COLO829 (cell line): ENCODE measurements at regions not wholly inside any gene's neighbourhood (a gene's known extent, or its start where the extent isn't known, plus 50 kb on each side); places are given as distances from the start of the nearest gene placed in this dataset.
"Not testable (repeated sequence)": the region's sequence is repeated elsewhere in the genome, so short reads cannot be mapped to it uniquely, and the experiment has no call there.

Source experiments
- DNase-seq: peaks from one replicate; pipeline ENCODE4 v3.0.0; 2012; ENCODE audit warnings: low spot score

- DNase-seq, result no peak
These were observed 98.1 kb downstream of the NEDD1 start for GRCh38 chr12:97005174-97005573.

DNA sequence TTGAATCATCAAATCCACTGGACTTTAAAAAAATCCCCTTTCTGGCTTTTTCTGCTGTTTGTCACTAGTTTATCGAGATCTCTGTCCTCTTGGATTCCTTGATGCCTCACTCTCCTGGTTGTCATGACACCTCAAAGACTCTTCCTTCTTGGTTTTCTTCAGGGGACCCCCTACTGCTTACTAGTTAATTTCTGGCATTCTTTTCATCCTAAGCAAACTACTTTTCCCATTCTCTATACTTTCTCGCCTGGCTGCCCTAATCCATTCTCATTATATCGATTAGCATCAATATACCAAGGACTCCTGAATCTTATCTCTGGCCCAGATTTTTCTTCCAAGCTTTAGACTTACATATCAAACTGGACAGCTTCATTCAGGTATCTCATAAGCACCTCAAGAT lies 98.6 kb downstream of the NEDD1 start:
- DNase-seq, result no peak

DNA sequence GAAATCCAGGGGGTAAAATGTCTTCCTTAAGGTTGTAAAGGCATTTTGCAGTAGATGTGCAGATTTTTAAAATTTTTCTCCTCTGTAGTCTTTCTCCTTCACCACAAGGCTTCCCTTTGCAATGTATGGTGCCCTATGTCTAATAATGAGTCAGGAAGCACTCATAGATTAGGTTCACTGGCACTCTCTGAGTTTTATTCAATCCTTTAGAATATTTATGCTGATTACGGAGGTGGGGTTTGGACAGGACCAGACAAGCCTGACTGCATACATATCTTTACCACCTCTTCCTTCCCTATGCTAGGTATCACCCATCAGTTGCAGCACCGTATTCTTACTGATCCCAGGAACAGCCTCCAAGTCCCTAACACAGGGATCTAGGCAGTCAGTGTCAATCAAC lies 99.5 kb downstream of the NEDD1 start:
- DNase-seq, result no peak

GRCh38 chr12:97016163-97016562 lies 109.1 kb downstream of the NEDD1 start:
- DNase-seq, result no peak

GRCh38 chr12:97017213-97017612 lies 110.2 kb downstream of the NEDD1 start:
- DNase-seq, result no peak

DNA sequence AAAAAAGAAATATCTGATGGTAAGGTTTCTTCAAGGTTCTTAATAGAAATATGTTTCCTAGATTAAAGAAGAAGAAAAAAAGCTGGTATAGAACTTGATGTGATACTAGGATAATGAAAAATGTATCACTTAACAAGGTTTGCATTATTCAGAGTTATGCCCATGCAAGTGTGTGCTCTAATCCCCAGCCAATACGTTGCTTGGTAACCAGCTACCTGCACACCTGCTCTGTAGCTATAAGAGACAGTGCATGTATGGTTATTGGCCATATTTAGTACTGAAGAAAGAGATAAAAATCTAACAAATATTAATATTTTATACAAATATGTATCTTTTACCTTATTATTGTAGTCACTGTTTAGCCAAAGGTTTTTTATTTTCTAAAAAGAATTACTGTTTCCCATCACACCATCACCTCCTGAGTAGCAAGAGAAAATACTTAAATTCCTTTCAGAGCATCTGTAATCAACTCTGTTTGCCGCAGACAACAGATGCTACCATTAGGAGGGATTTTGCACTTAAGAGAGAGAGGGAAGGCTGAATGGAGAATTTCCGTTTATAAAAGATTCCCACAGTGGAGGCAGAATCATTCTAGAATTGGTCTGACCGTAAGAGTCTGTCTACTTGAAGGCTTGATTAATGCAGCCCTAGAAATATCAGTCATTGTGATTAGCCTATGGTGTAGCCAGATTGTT lies 115.6 kb downstream of the NEDD1 start:
- DNase-seq, result no peak

DNA sequence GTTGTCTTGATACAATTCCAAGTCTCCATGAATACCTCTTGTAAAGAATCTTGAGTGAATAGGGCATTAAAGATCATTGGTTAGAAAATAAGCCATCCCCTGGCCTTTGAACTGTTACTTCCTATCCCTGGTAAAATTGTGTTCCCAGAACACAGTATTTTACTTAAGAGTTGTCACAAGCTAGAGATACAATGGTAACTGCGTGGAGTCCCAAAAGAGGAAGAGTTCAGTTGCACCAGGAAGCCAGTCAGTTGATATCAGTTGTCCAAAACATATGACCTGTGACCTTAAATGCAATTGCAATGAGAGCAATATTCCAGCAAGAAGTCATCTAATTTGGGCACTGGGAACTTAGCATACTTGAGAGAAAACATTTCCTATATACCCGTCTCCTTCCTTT lies 117.3 kb downstream of the NEDD1 start:
- no peak for DNase-seq

- DNase-seq, result no peak
These were observed 119.8 kb downstream of the NEDD1 start for GRCh38 chr12:97026901-97027300.

DNA sequence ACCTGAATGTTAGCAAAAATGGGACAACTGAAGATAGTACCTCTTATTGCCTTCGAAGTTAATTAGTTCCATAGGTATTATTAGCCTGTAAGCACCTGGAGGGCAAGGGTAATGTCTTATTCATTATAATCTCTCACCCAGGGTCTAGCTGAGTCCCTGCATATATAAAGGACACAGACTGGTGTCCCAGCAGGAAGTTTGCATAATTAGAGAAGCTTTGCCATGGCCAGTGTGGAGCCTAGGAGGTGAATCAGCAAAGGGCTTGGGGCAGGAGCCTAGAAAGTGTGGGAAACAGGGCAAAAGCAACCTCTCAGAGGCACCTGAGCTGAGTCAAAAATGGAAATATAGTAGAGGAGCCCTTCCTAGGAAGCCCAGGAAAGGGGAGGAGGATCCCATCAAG lies 120.4 kb downstream of the NEDD1 start:
- DNase-seq, result no peak

- DNase-seq, result no peak
These were observed 131.1 kb downstream of the NEDD1 start for GRCh38 chr12:97038131-97038530.

DNA sequence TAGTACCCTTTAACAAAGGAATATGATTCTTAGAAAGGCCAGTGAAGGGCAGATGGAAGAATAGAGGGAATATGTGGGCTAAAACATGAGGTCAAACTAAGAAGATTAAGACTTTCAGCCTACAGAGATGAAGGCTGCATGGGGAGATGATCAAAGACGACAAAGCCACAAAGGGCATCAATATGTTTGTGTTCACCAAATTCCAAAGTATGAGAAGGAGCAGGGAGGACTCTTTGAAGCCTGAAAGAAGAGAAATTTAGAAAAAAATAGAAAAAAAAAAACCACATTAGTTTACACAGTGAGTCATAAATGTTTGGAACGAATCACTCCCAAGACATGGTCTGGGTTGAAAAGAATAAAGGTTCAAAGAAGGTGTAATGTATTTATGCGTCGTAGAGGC lies 131.8 kb downstream of the NEDD1 start:
- no peak for DNase-seq

DNA sequence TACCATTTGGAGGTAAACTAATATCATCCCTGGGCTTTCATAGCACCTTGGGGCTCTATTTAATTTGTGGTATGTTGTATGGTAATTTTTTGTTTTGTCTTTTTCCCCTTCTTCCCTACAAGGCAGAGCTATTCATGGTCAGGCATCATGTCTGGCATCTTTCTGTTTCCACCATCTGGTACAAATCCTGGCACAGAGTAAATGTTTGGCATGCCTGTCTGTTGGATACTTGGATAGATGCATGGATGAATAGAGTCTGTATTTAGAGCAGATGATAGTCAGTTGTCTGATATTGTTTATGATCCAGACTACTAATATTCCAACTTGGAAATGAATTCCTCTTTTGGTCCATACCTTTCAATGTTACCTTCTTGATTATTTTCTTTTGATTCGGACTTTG lies 139.8 kb downstream of the NEDD1 start:
- no peak for DNase-seq

DNA sequence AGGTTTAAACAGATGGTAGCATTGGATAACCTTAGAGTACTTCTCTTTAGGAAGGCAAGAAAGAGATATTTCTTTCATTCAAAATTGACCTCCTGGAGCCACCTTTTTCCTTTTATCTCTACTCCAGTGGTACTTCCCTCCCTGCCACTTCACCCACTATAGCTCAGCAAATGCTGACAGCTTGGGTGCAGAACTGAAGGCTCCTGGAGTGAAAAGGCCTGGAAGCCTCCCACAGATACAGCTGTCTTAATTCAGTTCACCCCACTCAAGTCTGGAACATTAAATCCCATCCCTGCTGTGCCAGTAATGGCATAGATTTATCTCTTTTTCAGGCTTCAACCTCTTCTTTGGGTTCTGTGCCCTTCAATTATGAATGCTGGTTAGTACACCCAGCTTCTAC lies 140.3 kb downstream of the NEDD1 start:
- DNase-seq, result no peak

- DNase-seq, result no peak
These were observed 141.5 kb downstream of the NEDD1 start for GRCh38 chr12:97048421-97049035.

GRCh38 chr12:97050509-97050908 lies 143.5 kb downstream of the NEDD1 start:
- no peak for DNase-seq

DNA sequence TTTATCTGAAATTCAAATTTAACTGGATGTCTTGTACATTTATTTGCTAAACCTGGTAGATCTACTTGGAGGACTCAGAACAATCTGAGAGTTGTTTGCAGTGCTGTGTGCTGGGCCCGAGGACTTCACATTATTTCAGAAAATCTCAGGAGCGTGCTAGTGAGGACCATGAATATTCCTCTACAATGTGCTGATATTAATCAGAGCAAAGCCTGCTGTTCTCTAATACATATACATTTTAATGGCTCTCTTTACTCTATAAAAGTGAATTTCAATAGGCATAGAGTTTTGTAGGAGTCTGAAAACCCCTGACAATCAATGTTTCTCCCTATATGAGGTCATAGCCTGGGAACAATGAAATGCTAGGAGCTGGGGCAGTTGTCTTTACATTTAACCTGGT lies 144.3 kb downstream of the NEDD1 start:
- DNase-seq, result no peak

DNA sequence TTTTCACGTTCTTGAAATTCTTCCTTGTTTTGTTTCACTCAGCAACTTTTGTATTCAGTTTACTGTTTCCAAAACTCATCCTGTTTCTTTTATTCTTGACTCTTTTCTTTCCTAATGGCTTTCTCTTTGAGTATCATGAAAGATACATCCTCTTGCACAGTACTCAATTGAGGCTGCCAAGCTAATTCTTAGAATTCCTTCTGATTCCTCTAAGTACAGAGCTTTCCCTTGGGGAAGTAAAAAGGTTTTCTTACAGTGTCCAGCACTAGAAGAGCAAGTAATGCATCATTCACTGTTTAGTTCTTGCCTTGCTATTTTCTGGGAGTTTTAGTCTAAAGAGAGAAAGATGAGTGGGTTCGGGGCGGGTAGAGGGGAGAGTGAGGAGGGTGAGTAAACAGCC lies 154.1 kb downstream of the NEDD1 start:
- DNase-seq, result no peak

DNA sequence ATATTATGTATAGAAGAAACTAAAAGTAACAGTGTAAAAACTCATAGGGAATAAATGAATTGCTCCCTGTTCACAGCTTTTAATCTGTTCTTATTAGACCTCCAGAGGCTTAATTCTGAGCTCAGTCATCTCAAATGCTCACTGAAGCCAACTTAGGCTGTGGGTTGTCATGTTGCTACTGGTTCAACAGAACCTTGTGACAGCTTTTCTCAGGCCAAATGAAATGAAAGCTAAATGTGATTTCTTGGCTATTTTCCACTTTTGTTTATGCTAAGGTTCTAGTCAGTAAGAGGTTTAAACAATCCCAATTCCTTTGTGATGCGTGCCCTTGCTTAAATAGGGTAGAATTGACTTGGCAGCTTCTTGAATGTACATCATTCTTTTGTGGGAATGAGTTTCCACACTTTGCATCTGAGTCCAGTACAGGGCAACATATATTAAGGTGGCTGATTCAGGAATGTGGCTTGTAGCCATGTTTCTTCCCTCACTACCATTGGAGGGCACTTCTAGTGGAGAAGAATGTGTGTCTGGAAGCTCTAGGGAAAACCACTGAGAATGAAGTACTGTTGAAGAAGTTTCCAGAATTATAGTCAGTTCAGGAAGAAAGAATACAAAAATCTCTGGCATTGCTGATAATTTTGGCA lies 156.4 kb downstream of the NEDD1 start:
- DNase-seq, result no peak

GRCh38 chr12:97075161-97075933 lies 168.3 kb downstream of the NEDD1 start:
- no peak for DNase-seq

GRCh38 chr12:97075934-97076630 lies 169.0 kb downstream of the NEDD1 start:
- DNase-seq, result no peak

DNA sequence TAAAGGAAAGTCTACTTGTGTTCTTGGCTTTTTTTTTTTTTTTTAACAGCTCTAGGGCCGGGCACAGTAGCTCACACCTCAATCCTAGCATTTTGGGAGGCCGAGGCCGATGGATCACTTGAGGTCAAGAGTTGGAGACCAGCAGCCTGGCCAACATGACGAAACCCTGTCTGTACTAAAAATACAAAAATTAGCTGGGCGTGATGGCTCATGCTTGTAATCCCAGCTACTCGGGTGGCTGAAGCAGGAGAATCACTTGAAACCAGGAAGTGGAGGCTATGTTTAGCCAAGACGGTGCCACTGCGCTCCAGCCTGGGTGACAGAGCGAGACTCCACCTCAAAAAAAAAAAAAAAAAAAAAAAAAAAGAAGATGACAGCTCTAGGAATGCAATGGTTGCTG lies 169.9 kb downstream of the NEDD1 start:
- not testable (repeated sequence) for DNase-seq

DNA sequence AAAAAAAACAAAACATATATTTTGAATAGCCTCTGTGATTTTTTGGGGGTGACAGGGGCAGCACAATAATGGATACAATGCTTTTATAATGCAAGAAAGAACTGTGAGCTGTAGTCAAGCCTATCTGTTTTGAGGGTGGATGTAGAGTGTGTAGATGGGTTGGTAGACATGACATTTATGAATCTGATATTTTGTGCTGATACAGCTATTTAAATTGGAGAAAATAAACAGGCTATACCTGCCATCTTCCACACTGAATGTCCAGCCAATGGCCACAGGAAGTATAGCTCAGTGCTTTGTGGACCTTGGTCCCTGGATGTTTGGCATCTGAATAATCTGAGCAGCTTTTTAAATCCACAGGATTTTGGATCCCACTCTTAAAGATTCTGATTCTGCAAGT lies 175.0 kb downstream of the NEDD1 start:
- DNase-seq, result no peak
